ENCODE measurements at regions not wholly inside any gene's neighbourhood (a gene's known extent, or its start where the extent isn't known, plus 50 kb on each side); places are given as distances from the start of the nearest gene placed in this dataset.

DNA sequence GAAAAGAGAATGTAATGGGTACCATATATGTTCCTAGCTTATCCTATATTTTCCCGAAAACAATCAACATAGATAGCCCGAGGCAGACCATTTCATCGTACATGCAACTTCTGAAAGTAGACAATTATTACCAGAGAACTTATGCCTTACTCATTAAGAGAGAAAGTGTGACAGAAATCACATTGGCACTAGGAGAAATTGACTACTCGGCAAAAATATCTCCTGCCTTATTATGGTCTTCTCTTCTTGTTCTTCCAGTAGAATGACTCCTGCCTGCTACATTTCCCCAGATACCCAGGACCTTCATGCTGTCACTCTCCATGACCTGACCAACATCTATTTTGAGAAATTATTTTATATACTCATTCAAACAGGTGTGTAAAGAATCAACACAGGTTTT is 1015.7 kb downstream of the TUSC7 start:
- Mint-ChIP-seq H3K27me3 (ENCODE audit: insufficient read depth) (no peaks in the 10 kb centered on the region), H3K4me1 (ENCODE audit: low read depth) (no peaks in the 10 kb centered on the region), H3K36me3 (ENCODE audit: low read depth) (no peaks in the 10 kb centered on the region), H3K9me3 (no peaks in the 10 kb centered on the region), H3K27ac (no peak overlapping the region), H3K4me3 (no peak overlapping the region)
- DNase-seq (ENCODE audit: low spot score): no peak
- intact Hi-C loops (cut with micrococcal nuclease): no loop called here

DNA sequence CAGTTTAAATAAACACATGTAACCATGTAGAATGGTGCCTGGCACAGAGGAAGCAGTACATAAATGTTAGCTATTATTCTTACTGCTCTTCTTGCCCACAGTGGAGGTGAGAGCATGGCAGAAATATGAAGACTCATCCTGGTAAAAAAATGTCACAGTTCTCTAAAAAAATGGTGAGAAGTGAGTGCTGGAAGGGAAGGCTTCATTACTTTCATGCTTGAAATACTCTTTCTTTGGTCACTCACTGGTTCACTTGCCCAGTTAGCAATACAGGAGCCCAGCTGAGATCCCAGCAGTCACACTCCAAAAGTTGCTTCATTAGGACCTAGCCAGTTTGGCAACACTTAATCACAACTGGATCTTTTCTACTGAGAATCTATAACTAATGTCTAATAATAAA is 1017.2 kb downstream of the TUSC7 start:
- Mint-ChIP-seq H3K9me3 (no peaks in the 10 kb centered on the region), H3K27ac (no peak overlapping the region)
- intact Hi-C loops (cut with micrococcal nuclease): no loop called here

DNA sequence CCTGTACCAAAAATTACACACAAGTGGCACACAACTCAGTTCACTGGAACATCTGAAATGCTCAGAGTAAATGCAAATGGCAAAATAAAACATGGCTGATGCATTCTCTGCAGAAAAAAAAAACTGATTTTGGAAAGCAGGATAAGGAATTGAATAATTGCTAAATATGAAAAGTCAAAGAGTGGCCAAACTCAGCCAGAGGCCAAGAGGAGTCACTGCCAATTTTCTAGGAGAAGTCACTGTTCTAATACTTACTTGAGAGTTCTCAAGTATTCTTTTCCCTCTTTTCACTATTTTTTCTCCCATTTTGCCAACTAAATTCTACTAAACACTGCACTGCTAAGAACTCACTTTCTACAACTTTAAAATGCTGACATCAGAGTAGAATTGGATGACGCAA is 1018.6 kb downstream of the TUSC7 start:
- DNase-seq (ENCODE audit: low spot score): no peak
- Mint-ChIP-seq H3K9me3 (no peaks in the 10 kb centered on the region), H3K27me3 (ENCODE audit: insufficient read depth) (no peaks in the 10 kb centered on the region), H3K4me3 (no peak overlapping the region), H3K27ac (no peak overlapping the region), H3K4me1 (ENCODE audit: low read depth) (no peaks in the 10 kb centered on the region), H3K36me3 (ENCODE audit: low read depth) (no peaks in the 10 kb centered on the region)
- intact Hi-C loops (cut with micrococcal nuclease): no loop called here

More for the DNA sequence above, 1017.2 kb downstream of the TUSC7 start:
- Mint-ChIP-seq H3K4me1 (ENCODE audit: low read depth) (no peaks in the 10 kb centered on the region), H3K27me3 (ENCODE audit: insufficient read depth) (no peaks in the 10 kb centered on the region), H3K4me3 (no peak overlapping the region), H3K36me3 (ENCODE audit: low read depth) (no peaks in the 10 kb centered on the region)
- no peak for DNase-seq (ENCODE audit: low spot score)

DNA sequence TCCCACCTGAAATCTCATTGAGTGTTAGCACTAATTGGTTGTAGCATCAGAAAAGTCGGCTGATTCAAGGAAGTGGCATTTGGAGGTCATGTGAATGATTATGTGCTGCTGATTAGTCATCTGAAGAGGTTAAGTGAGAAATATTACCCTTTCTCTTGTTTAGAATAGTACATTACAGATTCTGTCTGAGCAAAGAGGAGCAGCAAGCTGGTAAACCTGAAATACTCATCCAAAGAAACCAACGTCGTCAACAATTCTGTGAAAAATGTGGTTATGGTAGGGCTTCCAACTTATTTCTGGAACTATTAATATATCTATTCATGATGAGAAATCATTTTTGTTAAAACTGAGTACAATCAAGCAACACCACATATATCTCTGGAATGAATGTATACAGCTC is 1024.9 kb downstream of the TUSC7 start:
- Mint-ChIP-seq H3K27me3 (ENCODE audit: insufficient read depth) (no peaks in the 10 kb centered on the region), H3K27ac (no peak overlapping the region), H3K36me3 (ENCODE audit: low read depth) (no peaks in the 10 kb centered on the region), H3K4me3 (no peak overlapping the region), H3K4me1 (ENCODE audit: low read depth) (no peaks in the 10 kb centered on the region), H3K9me3 (no peaks in the 10 kb centered on the region)
- DNase-seq (ENCODE audit: low spot score): no peak
- intact Hi-C loops (cut with micrococcal nuclease): no loop called here

DNA sequence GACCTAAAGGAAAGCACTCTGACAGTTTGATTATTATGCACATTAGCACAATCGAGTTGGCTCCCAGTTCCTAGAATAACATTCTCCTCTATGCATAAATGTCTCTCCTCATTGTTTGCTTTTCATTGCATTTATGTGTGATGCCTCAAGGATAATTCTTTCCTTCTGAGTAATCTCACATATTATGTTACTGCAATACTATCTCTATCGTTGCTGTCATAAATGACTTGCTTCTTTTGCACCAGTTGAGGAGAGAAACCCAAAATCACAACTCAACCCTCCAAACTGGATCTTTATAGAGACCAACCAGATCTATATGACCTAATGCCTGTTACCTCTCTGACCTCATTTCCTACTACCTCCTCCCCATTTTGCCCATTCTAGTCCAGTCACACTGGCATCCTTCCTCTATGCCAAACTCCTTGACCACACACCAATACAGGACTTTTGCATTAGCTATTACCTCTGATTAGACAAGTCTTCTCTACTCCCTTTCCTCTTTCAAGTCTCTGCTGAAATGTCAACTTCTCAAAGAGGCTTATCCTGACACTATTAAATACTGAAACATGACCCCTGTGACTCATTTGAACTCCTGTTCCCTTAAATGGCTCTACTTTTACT is 1026.0 kb downstream of the TUSC7 start:
- no peaks in the 10 kb centered on the region for H3K9me3 Mint-ChIP-seq
- H3K36me3 Mint-ChIP-seq (ENCODE audit: low read depth): no peaks in the 10 kb centered on the region
- DNase-seq (ENCODE audit: low spot score): no peak
- no peaks in the 10 kb centered on the region for H3K27me3 Mint-ChIP-seq (ENCODE audit: insufficient read depth)
- H3K4me1 Mint-ChIP-seq (ENCODE audit: low read depth): no peaks in the 10 kb centered on the region
- no peak overlapping the region for H3K4me3 Mint-ChIP-seq
- H3K27ac Mint-ChIP-seq: no peak overlapping the region
- intact Hi-C loops (cut with micrococcal nuclease): no loop called here

DNA sequence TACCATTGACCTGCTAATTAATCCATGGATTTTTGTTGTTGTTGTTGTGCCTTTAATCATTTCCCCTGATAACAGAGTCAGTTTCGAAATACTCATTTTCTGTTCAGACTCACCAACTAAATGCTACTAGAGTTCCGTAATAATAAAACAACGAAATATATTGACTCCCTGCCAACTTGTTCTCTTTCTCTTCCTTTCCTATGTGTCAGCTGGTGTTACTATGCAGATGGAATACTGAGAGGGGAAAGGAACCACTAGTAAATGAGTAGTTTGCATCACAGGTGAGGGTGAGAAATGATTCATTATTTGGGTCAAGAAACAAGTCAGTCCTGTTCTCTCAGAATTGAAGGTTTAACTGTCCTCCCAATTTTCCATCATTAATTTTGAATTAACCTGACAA is 1027.3 kb downstream of the TUSC7 start:
- DNase-seq (ENCODE audit: low spot score): no peak
- H3K27me3 Mint-ChIP-seq (ENCODE audit: insufficient read depth): no peaks in the 10 kb centered on the region
- no peak overlapping the region for H3K4me3 Mint-ChIP-seq
- no peaks in the 10 kb centered on the region for H3K9me3 Mint-ChIP-seq
- intact Hi-C loops (cut with micrococcal nuclease): no loop called here
- H3K27ac Mint-ChIP-seq: no peak overlapping the region
- H3K36me3 Mint-ChIP-seq (ENCODE audit: low read depth): no peaks in the 10 kb centered on the region
- H3K4me1 Mint-ChIP-seq (ENCODE audit: low read depth): no peaks in the 10 kb centered on the region

DNA sequence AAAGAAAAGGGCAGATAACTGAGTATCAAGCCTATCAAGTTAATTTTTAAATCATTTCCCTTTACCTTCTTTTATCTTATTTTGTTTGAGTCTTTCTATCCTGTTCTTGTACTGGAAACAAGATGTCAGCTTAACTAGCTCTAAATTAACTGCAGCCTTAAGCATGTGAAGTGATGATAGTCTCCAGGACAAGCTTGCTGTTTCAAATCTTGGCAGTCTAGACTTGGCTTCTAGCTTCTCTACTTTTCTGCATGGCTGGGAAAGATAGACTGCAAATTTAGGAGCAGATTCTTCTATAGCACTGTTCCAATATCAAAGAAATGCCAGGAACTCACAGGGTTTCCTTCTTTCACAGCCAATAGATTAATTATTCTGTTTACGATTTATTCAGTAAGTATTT is 1034.4 kb downstream of the TUSC7 start:
- H3K27ac Mint-ChIP-seq: no peak overlapping the region
- H3K36me3 Mint-ChIP-seq (ENCODE audit: low read depth): no peaks in the 10 kb centered on the region
- no peak for DNase-seq (ENCODE audit: low spot score)
- H3K4me3 Mint-ChIP-seq: no peak overlapping the region
- H3K27me3 Mint-ChIP-seq (ENCODE audit: insufficient read depth): no peaks in the 10 kb centered on the region
- H3K4me1 Mint-ChIP-seq (ENCODE audit: low read depth): no peaks in the 10 kb centered on the region
- H3K9me3 Mint-ChIP-seq: no peaks in the 10 kb centered on the region
- intact Hi-C loops (cut with micrococcal nuclease): no loop called here

DNA sequence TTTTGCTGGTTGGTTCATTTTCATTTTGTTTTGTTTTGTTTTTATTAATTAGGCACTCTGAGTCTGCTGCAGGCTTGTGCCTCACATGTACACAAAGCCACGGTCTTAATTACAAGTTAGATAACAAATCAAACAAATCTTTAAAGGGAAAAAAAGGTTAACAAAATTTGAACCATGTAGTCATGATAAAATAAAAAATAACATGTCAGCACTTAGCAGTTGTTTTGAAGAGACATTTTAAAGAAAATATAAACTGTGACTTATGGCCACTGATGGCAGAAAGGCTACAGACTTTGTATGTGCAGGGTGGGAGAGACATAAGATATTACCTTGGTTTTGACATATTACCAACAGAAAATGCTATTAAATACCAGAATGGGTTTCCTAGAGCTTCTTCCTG is 1035.4 kb downstream of the TUSC7 start:
- no peak overlapping the region for H3K4me3 Mint-ChIP-seq
- no peaks in the 10 kb centered on the region for H3K4me1 Mint-ChIP-seq (ENCODE audit: low read depth)
- H3K27me3 Mint-ChIP-seq (ENCODE audit: insufficient read depth): no peaks in the 10 kb centered on the region
- H3K9me3 Mint-ChIP-seq: no peaks in the 10 kb centered on the region
- no peak for DNase-seq (ENCODE audit: low spot score)
- intact Hi-C loops (cut with micrococcal nuclease): no loop called here
- no peak overlapping the region for H3K27ac Mint-ChIP-seq
- H3K36me3 Mint-ChIP-seq (ENCODE audit: low read depth): no peaks in the 10 kb centered on the region

DNA sequence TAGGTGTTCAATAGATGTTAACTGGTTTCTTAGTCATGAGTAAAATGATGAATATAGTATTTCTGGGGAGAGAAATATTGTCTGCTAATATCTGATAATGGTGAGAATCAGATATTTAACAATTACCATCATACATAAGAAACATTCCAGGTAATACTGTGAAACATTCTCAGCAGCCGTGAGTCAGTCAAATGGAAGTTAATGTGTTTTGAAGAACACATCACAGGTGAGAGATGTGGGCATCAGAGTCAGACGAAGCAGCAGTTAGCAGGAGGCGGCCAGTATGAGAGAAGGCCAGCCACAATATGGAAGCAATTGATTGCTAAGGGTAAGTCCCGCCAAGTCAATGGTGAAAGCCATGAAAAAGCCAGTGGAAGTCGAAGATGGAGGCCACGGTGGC is 1035.9 kb downstream of the TUSC7 start:
- intact Hi-C loops (cut with micrococcal nuclease): no loop called here
- no peak for DNase-seq (ENCODE audit: low spot score)
- H3K27ac Mint-ChIP-seq: no peak overlapping the region
- H3K4me3 Mint-ChIP-seq: no peak overlapping the region
- no peaks in the 10 kb centered on the region for H3K9me3 Mint-ChIP-seq
- H3K27me3 Mint-ChIP-seq (ENCODE audit: insufficient read depth): no peaks in the 10 kb centered on the region
- H3K4me1 Mint-ChIP-seq (ENCODE audit: low read depth): no peaks in the 10 kb centered on the region
- no peaks in the 10 kb centered on the region for H3K36me3 Mint-ChIP-seq (ENCODE audit: low read depth)

DNA sequence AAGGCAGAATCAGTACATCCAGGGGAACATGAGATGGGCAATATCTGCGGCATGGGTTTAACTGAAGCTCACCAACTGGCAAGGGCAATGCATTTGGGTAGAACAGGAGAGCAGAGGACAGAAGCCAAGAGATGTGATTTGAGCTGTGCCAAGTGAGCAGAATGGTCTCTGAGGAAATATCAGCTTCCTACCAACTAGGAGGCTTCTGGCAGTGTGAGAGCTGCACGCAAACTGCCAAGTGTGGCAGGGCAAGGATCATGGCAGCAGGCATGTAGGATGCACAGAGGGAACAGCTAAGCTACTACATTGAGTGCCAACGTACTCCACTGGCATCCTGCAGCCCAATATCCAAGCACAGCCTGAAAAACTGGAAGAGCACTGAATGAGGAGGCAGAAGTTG is 1036.5 kb downstream of the TUSC7 start:
- H3K4me3 Mint-ChIP-seq: no peak overlapping the region
- H3K27me3 Mint-ChIP-seq (ENCODE audit: insufficient read depth): no peaks in the 10 kb centered on the region
- intact Hi-C loops (cut with micrococcal nuclease): no loop called here
- no peak for DNase-seq (ENCODE audit: low spot score)
- no peak overlapping the region for H3K27ac Mint-ChIP-seq
- H3K36me3 Mint-ChIP-seq (ENCODE audit: low read depth): no peaks in the 10 kb centered on the region
- H3K4me1 Mint-ChIP-seq (ENCODE audit: low read depth): no peaks in the 10 kb centered on the region
- H3K9me3 Mint-ChIP-seq: no peaks in the 10 kb centered on the region

DNA sequence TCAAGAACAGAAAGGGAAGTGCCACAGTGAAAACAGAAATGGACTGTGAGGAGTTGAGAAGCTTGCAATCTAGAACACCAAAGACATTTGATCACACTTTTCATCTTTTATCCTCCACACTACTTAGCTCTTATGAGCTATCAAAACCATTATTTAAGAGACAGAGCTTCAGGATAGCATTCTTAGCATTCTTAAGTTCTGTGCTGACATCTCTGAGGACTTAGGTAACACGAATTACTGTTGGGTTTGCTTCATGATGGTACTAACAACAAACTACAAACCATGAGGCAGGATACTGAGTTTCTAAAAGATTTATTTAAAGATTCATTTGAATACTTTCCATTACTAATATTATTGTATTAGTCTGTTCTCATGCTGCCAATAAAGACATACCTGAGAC is 1038.6 kb downstream of the TUSC7 start:
- Mint-ChIP-seq H3K36me3 (ENCODE audit: low read depth) (no peaks in the 10 kb centered on the region), H3K27me3 (ENCODE audit: insufficient read depth) (no peaks in the 10 kb centered on the region), H3K4me1 (ENCODE audit: low read depth) (no peaks in the 10 kb centered on the region), H3K4me3 (no peak overlapping the region), H3K27ac (no peak overlapping the region), H3K9me3 (no peaks in the 10 kb centered on the region)
- DNase-seq (ENCODE audit: low spot score): no peak
- intact Hi-C loops (cut with micrococcal nuclease): no loop called here

DNA sequence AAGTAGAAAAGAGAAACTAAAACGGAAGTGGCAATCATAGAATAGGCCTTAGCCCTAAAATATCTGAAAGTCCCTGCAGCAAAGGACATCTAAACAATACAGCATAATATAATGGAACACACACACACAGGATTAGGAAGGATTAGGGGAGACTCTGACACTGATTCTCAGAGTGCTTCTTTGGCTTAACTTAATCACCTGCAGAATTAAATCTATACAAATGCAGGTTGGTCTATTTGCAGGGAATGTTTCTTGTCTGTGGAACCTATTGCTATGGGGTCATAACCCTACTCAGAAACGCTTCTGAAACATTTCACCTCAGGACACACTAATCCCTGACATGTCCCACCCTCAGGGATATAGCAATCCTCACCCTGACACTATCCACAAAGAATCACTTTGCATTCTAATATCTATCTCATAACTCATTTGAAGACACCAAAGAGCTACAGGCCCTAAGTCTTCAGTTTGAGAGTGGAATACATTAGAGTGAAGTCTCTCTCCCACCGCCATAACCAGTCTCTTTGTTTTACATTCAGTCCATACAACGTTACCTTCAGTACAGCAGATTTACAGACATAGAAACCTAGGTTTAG is 1041.2 kb downstream of the TUSC7 start:
- H3K36me3 Mint-ChIP-seq (ENCODE audit: low read depth): no peaks in the 10 kb centered on the region
- intact Hi-C loops (cut with micrococcal nuclease): no loop called here
- no peaks in the 10 kb centered on the region for H3K27me3 Mint-ChIP-seq (ENCODE audit: insufficient read depth)
- DNase-seq (ENCODE audit: low spot score): no peak
- H3K27ac Mint-ChIP-seq: no peak overlapping the region
- no peaks in the 10 kb centered on the region for H3K4me1 Mint-ChIP-seq (ENCODE audit: low read depth)
- H3K9me3 Mint-ChIP-seq: no peaks in the 10 kb centered on the region
- H3K4me3 Mint-ChIP-seq: no peak overlapping the region

DNA sequence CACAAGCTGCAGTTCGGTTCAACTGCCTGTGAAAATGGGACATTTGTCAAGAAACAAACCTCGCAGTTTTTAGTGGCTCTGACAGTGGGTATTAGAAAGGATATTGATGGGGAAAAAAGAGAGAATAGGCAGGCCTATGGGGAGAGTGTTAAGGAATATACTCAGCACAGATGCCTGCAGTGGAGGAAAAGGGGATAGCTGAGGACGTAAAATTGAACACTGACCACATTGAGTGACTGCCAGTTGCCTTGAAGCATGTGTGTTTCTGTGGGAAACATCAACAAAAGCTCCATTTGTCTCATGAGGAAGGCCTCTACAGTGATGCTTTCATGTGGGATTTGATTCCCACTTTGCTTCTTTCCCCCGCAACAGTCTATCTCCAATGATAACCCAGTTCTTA is 1042.1 kb downstream of the TUSC7 start:
- peaks cover 2% of the 10 kb centered on the region for H3K9me3 Mint-ChIP-seq
- H3K36me3 Mint-ChIP-seq (ENCODE audit: low read depth): no peaks in the 10 kb centered on the region
- H3K27ac Mint-ChIP-seq: no peak overlapping the region
- no peak for DNase-seq (ENCODE audit: low spot score)
- no peaks in the 10 kb centered on the region for H3K4me1 Mint-ChIP-seq (ENCODE audit: low read depth)
- H3K27me3 Mint-ChIP-seq (ENCODE audit: insufficient read depth): no peaks in the 10 kb centered on the region
- intact Hi-C loops (cut with micrococcal nuclease): no loop called here
- no peak overlapping the region for H3K4me3 Mint-ChIP-seq
